ENCODE measurements at regions not wholly inside any gene's neighbourhood (a gene's known extent, or its start where the extent isn't known, plus 50 kb on each side); places are given as distances from the start of the nearest gene placed in this dataset.

DNA sequence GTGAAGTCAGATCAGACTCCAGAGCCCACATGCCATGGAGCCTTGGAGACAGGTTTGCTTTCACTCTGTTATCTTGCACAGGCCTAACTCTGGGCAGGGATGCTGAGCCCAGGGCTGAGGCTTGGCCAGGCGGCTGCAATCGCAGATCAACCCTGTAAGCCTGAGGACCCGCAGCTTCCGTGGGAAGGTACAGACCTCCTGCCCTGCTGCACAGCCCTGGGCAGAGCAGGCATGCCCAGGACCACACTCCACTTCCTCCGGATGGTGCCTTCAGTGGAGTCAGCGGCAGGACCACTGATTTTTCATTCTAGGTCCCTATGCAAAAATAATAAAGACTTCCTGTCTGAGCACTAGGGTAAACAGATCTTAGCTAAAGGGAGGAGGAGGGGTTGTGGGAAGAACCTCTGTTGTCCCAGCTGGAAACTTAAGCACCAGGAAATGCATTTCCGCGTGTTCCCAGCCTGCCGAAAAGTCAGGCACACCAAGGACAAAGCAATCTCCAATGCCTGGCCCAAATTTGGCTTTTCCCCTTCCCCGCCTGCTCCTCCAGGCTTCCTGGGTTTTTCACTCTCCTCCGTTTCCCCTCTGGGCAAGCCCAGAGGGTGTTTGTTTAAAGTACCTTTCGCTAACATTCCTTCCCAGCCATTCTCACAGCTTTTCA lies 87.3 kb downstream of the KCTD15 start:
- DNase-seq (ENCODE audit: extremely low spot score) = no peak
- POLR2A ChIA-PET = no interaction called here
- CTCF ChIA-PET = no interaction called here
- TF ChIP-seq, protein P1, sequence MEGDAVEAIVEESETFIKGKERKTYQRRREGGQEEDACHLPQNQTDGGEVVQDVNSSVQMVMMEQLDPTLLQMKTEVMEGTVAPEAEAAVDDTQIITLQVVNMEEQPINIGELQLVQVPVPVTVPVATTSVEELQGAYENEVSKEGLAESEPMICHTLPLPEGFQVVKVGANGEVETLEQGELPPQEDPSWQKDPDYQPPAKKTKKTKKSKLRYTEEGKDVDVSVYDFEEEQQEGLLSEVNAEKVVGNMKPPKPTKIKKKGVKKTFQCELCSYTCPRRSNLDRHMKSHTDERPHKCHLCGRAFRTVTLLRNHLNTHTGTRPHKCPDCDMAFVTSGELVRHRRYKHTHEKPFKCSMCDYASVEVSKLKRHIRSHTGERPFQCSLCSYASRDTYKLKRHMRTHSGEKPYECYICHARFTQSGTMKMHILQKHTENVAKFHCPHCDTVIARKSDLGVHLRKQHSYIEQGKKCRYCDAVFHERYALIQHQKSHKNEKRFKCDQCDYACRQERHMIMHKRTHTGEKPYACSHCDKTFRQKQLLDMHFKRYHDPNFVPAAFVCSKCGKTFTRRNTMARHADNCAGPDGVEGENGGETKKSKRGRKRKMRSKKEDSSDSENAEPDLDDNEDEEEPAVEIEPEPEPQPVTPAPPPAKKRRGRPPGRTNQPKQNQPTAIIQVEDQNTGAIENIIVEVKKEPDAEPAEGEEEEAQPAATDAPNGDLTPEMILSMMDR (IDR thresholded peaks at IDR 0.05; ENCODE audit: control extremely low read depth, extremely low read depth, low read depth, missing control alignments) = no peak

GRCh38 chr19:33885236-33885635 lies 88.6 kb downstream of the KCTD15 start:
- no peak for DNase-seq (ENCODE audit: extremely low spot score)
- ChIA-PET POLR2A (no interaction called here), CTCF (interaction anchor here (0.9 kb wide), 1 partner anchor 9 kb away, joined by 3 read pairs; no protein-coding TSS in a partner anchor)
- TF ChIP-seq, protein P1 (IDR thresholded peaks at IDR 0.05; ENCODE audit: control extremely low read depth, extremely low read depth, low read depth, missing control alignments) = no peak

DNA sequence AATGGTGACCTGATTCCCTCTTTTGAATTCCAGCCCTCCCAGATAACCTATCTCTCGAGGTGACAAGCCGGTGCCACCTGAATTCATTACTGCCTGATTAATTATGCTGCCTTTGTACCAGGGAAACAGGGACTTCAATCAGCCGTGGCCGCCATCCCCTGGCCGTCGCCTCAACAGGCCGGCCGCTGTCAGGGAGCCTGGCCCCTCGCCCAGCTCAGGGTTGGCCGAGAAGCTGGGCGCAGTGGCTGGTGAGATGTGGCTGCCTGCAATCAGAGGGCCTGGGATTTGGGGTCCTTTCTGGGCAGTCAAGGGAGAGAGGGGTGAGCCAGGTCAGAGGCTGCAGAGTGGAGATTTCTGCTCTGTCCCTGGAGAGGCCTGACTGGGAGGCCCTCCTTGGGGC lies 91.2 kb downstream of the KCTD15 start:
- TF ChIP-seq, protein P1 (IDR thresholded peaks at IDR 0.05; ENCODE audit: control extremely low read depth, extremely low read depth, low read depth, missing control alignments) = no peak
- ChIA-PET CTCF (no interaction called here), POLR2A (no interaction called here)
- no peak for DNase-seq (ENCODE audit: extremely low spot score)

GRCh38 chr19:33888665-33889064 lies 92.0 kb downstream of the KCTD15 start:
- DNase-seq (ENCODE audit: extremely low spot score) = no peak
- ChIA-PET POLR2A (no interaction called here), CTCF (no interaction called here)
- TF ChIP-seq, protein P1 (IDR thresholded peaks at IDR 0.05; ENCODE audit: control extremely low read depth, extremely low read depth, low read depth, missing control alignments) = no peak

DNA sequence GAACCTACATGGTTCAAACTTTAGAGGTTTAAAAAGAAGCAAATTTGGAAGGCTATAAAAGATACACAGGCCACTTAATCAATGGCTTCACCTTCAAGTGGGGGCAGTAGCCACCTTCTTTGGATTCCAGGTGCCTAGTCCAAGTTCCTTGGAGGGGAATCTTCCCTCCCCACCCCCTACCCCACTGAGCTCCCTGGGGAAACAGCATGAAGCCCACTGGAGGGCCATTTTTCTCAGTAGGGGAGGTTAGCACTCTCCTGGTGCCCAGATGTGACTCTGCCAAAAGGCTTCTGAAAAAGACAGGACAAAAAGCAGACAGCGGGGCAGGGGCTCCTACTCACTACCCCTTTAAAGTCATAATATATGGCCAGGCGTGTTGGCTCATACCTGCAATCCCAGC lies 93.9 kb downstream of the KCTD15 start:
- POLR2A ChIA-PET = no interaction called here
- no peak for DNase-seq (ENCODE audit: extremely low spot score)
- CTCF ChIA-PET = interaction anchor here (1.1 kb wide), 1 partner anchor 21 kb away, joined by 3 read pairs; no protein-coding TSS in a partner anchor
- TF ChIP-seq, protein P1 (IDR thresholded peaks at IDR 0.05; ENCODE audit: control extremely low read depth, extremely low read depth, low read depth, missing control alignments) = no peak

DNA sequence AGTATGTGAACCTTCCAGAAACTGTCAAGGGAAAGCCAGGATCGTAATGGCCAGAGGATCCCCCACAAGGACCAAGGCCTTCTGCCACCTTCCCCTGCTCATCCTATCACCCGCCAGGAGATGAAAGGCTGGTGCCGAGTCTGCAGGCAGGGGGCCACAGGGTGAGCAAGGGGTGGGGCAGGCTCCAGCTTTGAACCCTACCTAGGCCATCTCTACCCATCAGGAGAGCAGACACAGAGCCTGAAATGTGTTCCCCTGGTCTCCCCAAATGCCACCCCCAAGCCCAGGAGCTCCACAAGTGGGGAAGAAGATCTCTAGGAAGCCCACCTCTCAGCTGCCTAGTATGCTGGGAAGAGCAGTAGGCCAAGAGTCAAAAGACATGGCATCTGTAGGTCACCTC lies 95.1 kb downstream of the KCTD15 start:
- TF ChIP-seq, protein P1 (IDR thresholded peaks at IDR 0.05; ENCODE audit: control extremely low read depth, extremely low read depth, low read depth, missing control alignments) = no peak
- ChIA-PET CTCF (no interaction called here), POLR2A (no interaction called here)
- DNase-seq (ENCODE audit: extremely low spot score) = no peak

Measured in GM10248 (cell line).